Peyer's patch (tissue), 4 donors: ENCODE measurements at regions not wholly inside any gene's neighbourhood (a gene's known extent, or its start where the extent isn't known, plus 50 kb on each side); places are given as distances from the start of the nearest gene placed in this dataset.

Experiments used
- POLR2A ChIP-seq, 2 donors: fragments of 450-650 bp; IDR thresholded peaks; one replicate each; pipeline ENCODE4 v1.5.1; 2017; ENCODE audit warnings: antibody characterized with exemption in 2 of 2, mild to moderate bottlenecking in 2 of 2, moderate library complexity in 2 of 2
- TF ChIP-seq, protein P1 (sequence below), 6 experiments: fragments of 450-650 bp in 4 of 6; fragments of 200-600 bp in 2 of 6; sonication (generic) in 1 of 6; IDR thresholded peaks; one replicate each; pipeline ENCODE4 v1.5.1; 2017 to 2019; ENCODE audit warnings: antibody characterized with exemption in 6 of 6, mild to moderate bottlenecking in 3 of 6, moderate library complexity in 1 of 6

DNA sequence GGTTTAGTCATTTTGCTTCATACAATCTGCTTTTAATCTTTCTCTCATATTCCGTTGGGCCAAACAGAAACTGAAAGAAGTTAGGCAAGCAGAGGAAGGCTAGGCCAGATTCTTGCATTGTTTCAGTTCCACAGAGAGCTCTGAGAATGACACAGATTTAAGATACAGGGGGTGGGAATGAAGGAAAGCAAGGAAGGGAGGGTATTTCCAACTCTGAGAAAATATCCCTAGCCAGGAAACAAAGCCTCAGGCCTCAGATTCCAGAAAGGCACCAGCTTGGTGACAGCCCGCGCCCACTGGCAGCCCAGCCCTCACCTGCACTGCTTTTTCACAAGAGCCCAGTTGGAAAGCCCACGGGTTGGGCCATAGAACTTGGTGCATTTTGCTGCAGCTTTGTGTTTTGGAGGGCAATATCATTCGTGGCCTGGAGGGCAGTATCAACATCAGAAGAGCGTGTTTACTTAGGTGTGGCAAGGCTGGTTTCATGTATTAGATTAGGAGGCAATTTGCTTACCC, 63.5 kb downstream of the ENC1 start:
- TF ChIP-seq POLR2A (IDR thresholded peaks at IDR 0.05), result no peak
- TF ChIP-seq, protein P1, sequence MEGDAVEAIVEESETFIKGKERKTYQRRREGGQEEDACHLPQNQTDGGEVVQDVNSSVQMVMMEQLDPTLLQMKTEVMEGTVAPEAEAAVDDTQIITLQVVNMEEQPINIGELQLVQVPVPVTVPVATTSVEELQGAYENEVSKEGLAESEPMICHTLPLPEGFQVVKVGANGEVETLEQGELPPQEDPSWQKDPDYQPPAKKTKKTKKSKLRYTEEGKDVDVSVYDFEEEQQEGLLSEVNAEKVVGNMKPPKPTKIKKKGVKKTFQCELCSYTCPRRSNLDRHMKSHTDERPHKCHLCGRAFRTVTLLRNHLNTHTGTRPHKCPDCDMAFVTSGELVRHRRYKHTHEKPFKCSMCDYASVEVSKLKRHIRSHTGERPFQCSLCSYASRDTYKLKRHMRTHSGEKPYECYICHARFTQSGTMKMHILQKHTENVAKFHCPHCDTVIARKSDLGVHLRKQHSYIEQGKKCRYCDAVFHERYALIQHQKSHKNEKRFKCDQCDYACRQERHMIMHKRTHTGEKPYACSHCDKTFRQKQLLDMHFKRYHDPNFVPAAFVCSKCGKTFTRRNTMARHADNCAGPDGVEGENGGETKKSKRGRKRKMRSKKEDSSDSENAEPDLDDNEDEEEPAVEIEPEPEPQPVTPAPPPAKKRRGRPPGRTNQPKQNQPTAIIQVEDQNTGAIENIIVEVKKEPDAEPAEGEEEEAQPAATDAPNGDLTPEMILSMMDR (IDR thresholded peaks at IDR 0.05), result peak in 3 of 6 experiments; percentile 13 to 31 (median 26)
